A549 (cell line): ENCODE measurements at regions not wholly inside any gene's neighbourhood (a gene's known extent, or its start where the extent isn't known, plus 50 kb on each side); places are given as distances from the start of the nearest gene placed in this dataset.

Source experiments
- CEBPB ChIP-seq, 2 experiments: fragments of >200 bp in 1 of 2; sonication (Bioruptor Twin) in 1 of 2; formaldehyde crosslinking in 1 of 2; IDR thresholded peaks; 2 replicates each; pipeline ENCODE4 v1.6.1; 2012 to 2016
- CTCF ChIP-seq: fragments of >200 bp; sonication (Bioruptor Twin); formaldehyde crosslinking; IDR thresholded peaks from 3 replicates; pipeline ENCODE4 v1.5.1; 2016
- EP300 ChIP-seq, 2 experiments: fragments of >200 bp; sonication (Bioruptor Twin); formaldehyde crosslinking; IDR thresholded peaks; 2 replicates in 1 of 2; 3 replicates in 1 of 2; pipeline ENCODE4 v1.6.1; 2016 to 2017
- KDM1A ChIP-seq: fragments of 200-600 bp; sonication (generic); IDR thresholded peaks from 2 replicates; pipeline ENCODE4 v1.6.1; 2016; ENCODE audit warnings: low read depth, mild to moderate bottlenecking
- MAX ChIP-seq: IDR thresholded peaks from 2 replicates; pipeline ENCODE4 v1.6.1; 2012
- POLR2A ChIP-seq: IDR thresholded peaks from 2 replicates; pipeline ENCODE4 v1.6.1; 2012; ENCODE audit warnings: mild to moderate bottlenecking, low read length
- RAD21 ChIP-seq, 2 experiments: fragments of >200 bp in 1 of 2; sonication (Bioruptor Twin) in 1 of 2; formaldehyde crosslinking in 1 of 2; IDR thresholded peaks in 1 of 2; conservative IDR thresholded peaks in 1 of 2; 2 replicates in 1 of 2; 3 replicates in 1 of 2; pipeline ENCODE4 v1.6.1; 2012 to 2018; ENCODE audit warnings: inconsistent platforms in 1 of 2
- REST ChIP-seq: fragments of 200-600 bp; sonication (generic); IDR thresholded peaks from 2 replicates; pipeline ENCODE4 v1.6.1; 2016; ENCODE audit warnings: antibody characterized with exemption, mild to moderate bottlenecking, moderate library complexity

GRCh38 chr22:26857169-26857568, 199.8 kb downstream of the MIAT start:
- TF ChIP-seq POLR2A, result no peak
- no peak for TF ChIP-seq MAX
- no peak for TF ChIP-seq CTCF
- TF ChIP-seq KDM1A, result no peak
- TF ChIP-seq RAD21 (conservative IDR thresholded peaks at IDR 0.05 in 1 of 2, IDR thresholded peaks at IDR 0.05 in 1 of 2), result no peak
- TF ChIP-seq EP300 (IDR thresholded peaks at IDR 0.05), result no peak
- no peak for TF ChIP-seq CEBPB (IDR thresholded peaks at IDR 0.05)
- TF ChIP-seq REST, result no peak
